HL-60 (cell line): ENCODE measurements at regions not wholly inside any gene's neighbourhood (a gene's known extent, or its start where the extent isn't known, plus 50 kb on each side); places are given as distances from the start of the nearest gene placed in this dataset.

Source experiments
- DNase-seq, 2 experiments: peaks; one replicate each; pipeline ENCODE4 v3.0.0-alpha.2; 2010 to 2020; ENCODE audit warnings: low read depth in 1 of 2, low spot score in 1 of 2
- H3K27ac ChIP-seq: fragments of 250-450 bp; sonication (Bioruptor Pico); replicated peaks from 2 replicates; pipeline ENCODE4 v1.5.1; 2020; ENCODE audit warnings: mild to moderate bottlenecking, moderate library complexity
- H3K27me3 ChIP-seq: fragments of 250-450 bp; sonication (Bioruptor Pico); 2 replicates; pipeline ENCODE4 v1.5.1; 2021; ENCODE audit warnings: mild to moderate bottlenecking, moderate library complexity; ENCODE audit not compliant: insufficient read depth, poor library complexity, severe bottlenecking
- H3K4me3 ChIP-seq: replicated peaks from 2 replicates; pipeline ENCODE4 v1.5.1; 2011; ENCODE audit warnings: mild to moderate bottlenecking, control low read depth, low read length; ENCODE audit not compliant: insufficient read depth
- CTCF ChIP-seq: IDR thresholded peaks from one replicate; pipeline ENCODE4 v1.5.1; 2011; ENCODE audit warnings: low read length, control low read depth, inconsistent platforms; ENCODE audit not compliant: insufficient read depth
- GABPA ChIP-seq: IDR thresholded peaks from 2 replicates; pipeline ENCODE4 v1.6.1; 2012; ENCODE audit warnings: low read depth
- POLR2AphosphoS5 ChIP-seq: IDR thresholded peaks from 2 replicates; pipeline ENCODE4 v1.6.1; 2012; ENCODE audit warnings: low read depth
- REST ChIP-seq: IDR thresholded peaks from 2 replicates; pipeline ENCODE4 v1.6.1; 2012; ENCODE audit warnings: low read depth; ENCODE audit not compliant: insufficient replicate concordance
- SPI1 ChIP-seq: IDR thresholded peaks from 2 replicates; pipeline ENCODE4 v1.6.1; 2012; ENCODE audit warnings: low read depth, mild to moderate bottlenecking, borderline replicate concordance

- H3K27me3 ChIP-seq: no peaks in the 10 kb centered on the region
- DNase-seq: peak; percentile 42 to 69
- H3K27ac ChIP-seq: no peak overlapping the region
- TF ChIP-seq REST: no peak
- TF ChIP-seq SPI1: peak; percentile 17; the same call in 1 of the 2 replicates
- no peak overlapping the region for H3K4me3 ChIP-seq
Measured at GRCh38 chr3:187986514-187986934, 167.4 kb upstream of the LPP start.

GRCh38 chr3:187987187-187987586 is 166.8 kb upstream of the LPP start:
- TF ChIP-seq POLR2AphosphoS5 (no peak), CTCF (no peak), SPI1 (no peak), REST (no peak), GABPA (no peak)
- Histone ChIP-seq H3K4me3 (no peak overlapping the region), H3K27ac (no peak overlapping the region), H3K27me3 (no peaks in the 10 kb centered on the region)
- no peak for DNase-seq

- H3K4me3 ChIP-seq: no peak overlapping the region
- no peak overlapping the region for H3K27ac ChIP-seq
- no peak for TF ChIP-seq REST
- no peak for TF ChIP-seq SPI1
- no peak for TF ChIP-seq POLR2AphosphoS5
- TF ChIP-seq CTCF: no peak
- no peak for TF ChIP-seq GABPA
- no peak for DNase-seq
- no peaks in the 10 kb centered on the region for H3K27me3 ChIP-seq
Measured at GRCh38 chr3:187987924-187988323, 166.0 kb upstream of the LPP start.

GRCh38 chr3:187989575-187990153 is 164.3 kb upstream of the LPP start:
- H3K4me3 ChIP-seq: no peak overlapping the region
- H3K27me3 ChIP-seq: no peaks in the 10 kb centered on the region
- no peak overlapping the region for H3K27ac ChIP-seq
- DNase-seq: no peak
- TF ChIP-seq CTCF (no peak), GABPA (no peak), POLR2AphosphoS5 (no peak), SPI1 (no peak), REST (no peak)
